ENCODE measurements at regions not wholly inside any gene's neighbourhood (a gene's known extent, or its start where the extent isn't known, plus 50 kb on each side); places are given as distances from the start of the nearest gene placed in this dataset.

DNA sequence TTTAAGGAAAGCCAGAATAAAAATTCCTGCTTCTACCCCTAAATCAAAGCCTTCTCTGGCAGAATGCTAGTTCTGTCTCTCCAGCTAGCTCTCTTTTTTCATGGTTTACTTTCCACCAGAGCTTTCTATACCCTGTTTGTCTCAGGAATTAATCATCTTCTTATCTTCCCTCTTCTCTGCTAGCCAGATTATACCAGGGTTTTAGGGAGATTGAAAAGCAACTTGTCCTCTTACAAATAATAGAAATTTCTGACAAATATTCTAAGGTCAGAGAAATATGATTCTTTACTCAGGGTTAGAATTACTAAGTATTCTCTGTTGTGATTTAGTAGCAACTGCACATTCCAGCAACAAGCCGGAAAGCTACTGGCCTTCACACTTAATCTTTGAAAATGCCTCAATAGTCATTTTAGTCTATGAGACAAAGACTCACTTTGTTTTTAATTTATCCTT, 166.4 kb downstream of the TANC2 start:
- Histone ChIP-seq H3K9me3 (ENCODE audit: low read length) (no peaks in the 10 kb centered on the region), H3K36me3 (ENCODE audit: insufficient read depth, low read length) (no peaks in the 10 kb centered on the region), H3K9me2 (ENCODE audit: insufficient read depth, low read length) (no peaks in the 10 kb centered on the region), H4K20me1 (ENCODE audit: insufficient read depth) (no peaks in the 10 kb centered on the region), H3K4me2 (ENCODE audit: low read length) (no peak overlapping the region), H3F3A (ENCODE audit: insufficient read depth, low read length, poor library complexity, severe bottlenecking) (no peaks in the 10 kb centered on the region), H3K27me3 (ENCODE audit: insufficient read depth, low read depth, low read length) (no peaks in the 10 kb centered on the region), H3K4me3 (ENCODE audit: low read length) (no peak overlapping the region), H3K27ac (ENCODE audit: low read length) (no peak overlapping the region), H3K79me2 (replicated peaks; ENCODE audit: insufficient read depth, low read length) (peaks cover 7% of the 10 kb centered on the region), H3K9ac (ENCODE audit: low read length) (no peak overlapping the region), H2AFZ (ENCODE audit: low read depth, low read length) (no peak overlapping the region)
- TF ChIP-seq POLR2AphosphoS5 (IDR thresholded peaks at IDR 0.05) (no peak), TAF1 (IDR thresholded peaks at IDR 0.05; ENCODE audit: low read depth) (no peak), MXI1 (conservative IDR thresholded peaks at IDR 0.05; ENCODE audit: poor library complexity, severe bottlenecking) (no peak), RAD21 (conservative IDR thresholded peaks at IDR 0.05) (no peak), SMC3 (conservative IDR thresholded peaks at IDR 0.05; ENCODE audit: poor library complexity) (no peak), EP300 (conservative IDR thresholded peaks at IDR 0.05; ENCODE audit: poor library complexity, severe bottlenecking) (no peak), EZH2 (IDR thresholded peaks at IDR 0.05; ENCODE audit: borderline replicate concordance, insufficient read depth, low read length, poor library complexity, severe bottlenecking) (no peak)
- TF ChIP-seq, protein P1, sequence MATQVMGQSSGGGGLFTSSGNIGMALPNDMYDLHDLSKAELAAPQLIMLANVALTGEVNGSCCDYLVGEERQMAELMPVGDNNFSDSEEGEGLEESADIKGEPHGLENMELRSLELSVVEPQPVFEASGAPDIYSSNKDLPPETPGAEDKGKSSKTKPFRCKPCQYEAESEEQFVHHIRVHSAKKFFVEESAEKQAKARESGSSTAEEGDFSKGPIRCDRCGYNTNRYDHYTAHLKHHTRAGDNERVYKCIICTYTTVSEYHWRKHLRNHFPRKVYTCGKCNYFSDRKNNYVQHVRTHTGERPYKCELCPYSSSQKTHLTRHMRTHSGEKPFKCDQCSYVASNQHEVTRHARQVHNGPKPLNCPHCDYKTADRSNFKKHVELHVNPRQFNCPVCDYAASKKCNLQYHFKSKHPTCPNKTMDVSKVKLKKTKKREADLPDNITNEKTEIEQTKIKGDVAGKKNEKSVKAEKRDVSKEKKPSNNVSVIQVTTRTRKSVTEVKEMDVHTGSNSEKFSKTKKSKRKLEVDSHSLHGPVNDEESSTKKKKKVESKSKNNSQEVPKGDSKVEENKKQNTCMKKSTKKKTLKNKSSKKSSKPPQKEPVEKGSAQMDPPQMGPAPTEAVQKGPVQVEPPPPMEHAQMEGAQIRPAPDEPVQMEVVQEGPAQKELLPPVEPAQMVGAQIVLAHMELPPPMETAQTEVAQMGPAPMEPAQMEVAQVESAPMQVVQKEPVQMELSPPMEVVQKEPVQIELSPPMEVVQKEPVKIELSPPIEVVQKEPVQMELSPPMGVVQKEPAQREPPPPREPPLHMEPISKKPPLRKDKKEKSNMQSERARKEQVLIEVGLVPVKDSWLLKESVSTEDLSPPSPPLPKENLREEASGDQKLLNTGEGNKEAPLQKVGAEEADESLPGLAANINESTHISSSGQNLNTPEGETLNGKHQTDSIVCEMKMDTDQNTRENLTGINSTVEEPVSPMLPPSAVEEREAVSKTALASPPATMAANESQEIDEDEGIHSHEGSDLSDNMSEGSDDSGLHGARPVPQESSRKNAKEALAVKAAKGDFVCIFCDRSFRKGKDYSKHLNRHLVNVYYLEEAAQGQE (IDR thresholded peaks at IDR 0.05; ENCODE audit: borderline replicate concordance), result no peak
- TF ChIP-seq, protein P2, sequence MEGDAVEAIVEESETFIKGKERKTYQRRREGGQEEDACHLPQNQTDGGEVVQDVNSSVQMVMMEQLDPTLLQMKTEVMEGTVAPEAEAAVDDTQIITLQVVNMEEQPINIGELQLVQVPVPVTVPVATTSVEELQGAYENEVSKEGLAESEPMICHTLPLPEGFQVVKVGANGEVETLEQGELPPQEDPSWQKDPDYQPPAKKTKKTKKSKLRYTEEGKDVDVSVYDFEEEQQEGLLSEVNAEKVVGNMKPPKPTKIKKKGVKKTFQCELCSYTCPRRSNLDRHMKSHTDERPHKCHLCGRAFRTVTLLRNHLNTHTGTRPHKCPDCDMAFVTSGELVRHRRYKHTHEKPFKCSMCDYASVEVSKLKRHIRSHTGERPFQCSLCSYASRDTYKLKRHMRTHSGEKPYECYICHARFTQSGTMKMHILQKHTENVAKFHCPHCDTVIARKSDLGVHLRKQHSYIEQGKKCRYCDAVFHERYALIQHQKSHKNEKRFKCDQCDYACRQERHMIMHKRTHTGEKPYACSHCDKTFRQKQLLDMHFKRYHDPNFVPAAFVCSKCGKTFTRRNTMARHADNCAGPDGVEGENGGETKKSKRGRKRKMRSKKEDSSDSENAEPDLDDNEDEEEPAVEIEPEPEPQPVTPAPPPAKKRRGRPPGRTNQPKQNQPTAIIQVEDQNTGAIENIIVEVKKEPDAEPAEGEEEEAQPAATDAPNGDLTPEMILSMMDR (IDR thresholded peaks at IDR 0.05; ENCODE audit: poor library complexity, severe bottlenecking), result no peak

GRCh38 chr17:63133491-63133890, 167.5 kb downstream of the TANC2 start:
- TF ChIP-seq SMC3 (conservative IDR thresholded peaks at IDR 0.05; ENCODE audit: poor library complexity) (no peak), POLR2AphosphoS5 (IDR thresholded peaks at IDR 0.05) (no peak), RAD21 (conservative IDR thresholded peaks at IDR 0.05) (no peak), EP300 (conservative IDR thresholded peaks at IDR 0.05; ENCODE audit: poor library complexity, severe bottlenecking) (no peak), MXI1 (conservative IDR thresholded peaks at IDR 0.05; ENCODE audit: poor library complexity, severe bottlenecking) (no peak), EZH2 (IDR thresholded peaks at IDR 0.05; ENCODE audit: borderline replicate concordance, insufficient read depth, low read length, poor library complexity, severe bottlenecking) (no peak), TAF1 (IDR thresholded peaks at IDR 0.05; ENCODE audit: low read depth) (no peak)
- TF ChIP-seq, protein P1 (IDR thresholded peaks at IDR 0.05; ENCODE audit: borderline replicate concordance), result no peak
- TF ChIP-seq, protein P2 (IDR thresholded peaks at IDR 0.05; ENCODE audit: poor library complexity, severe bottlenecking), result no peak
- Histone ChIP-seq H4K20me1 (ENCODE audit: insufficient read depth) (no peaks in the 10 kb centered on the region), H2AFZ (ENCODE audit: low read depth, low read length) (no peak overlapping the region), H3K27me3 (ENCODE audit: insufficient read depth, low read depth, low read length) (no peaks in the 10 kb centered on the region), H3K4me3 (ENCODE audit: low read length) (no peak overlapping the region), H3K9ac (ENCODE audit: low read length) (no peak overlapping the region), H3K27ac (ENCODE audit: low read length) (no peak overlapping the region), H3K36me3 (ENCODE audit: insufficient read depth, low read length) (no peaks in the 10 kb centered on the region), H3F3A (ENCODE audit: insufficient read depth, low read length, poor library complexity, severe bottlenecking) (no peaks in the 10 kb centered on the region), H3K4me2 (ENCODE audit: low read length) (no peak overlapping the region), H3K9me3 (ENCODE audit: low read length) (no peaks in the 10 kb centered on the region), H3K9me2 (ENCODE audit: insufficient read depth, low read length) (no peaks in the 10 kb centered on the region), H3K79me2 (replicated peaks; ENCODE audit: insufficient read depth, low read length) (peaks cover 14% of the 10 kb centered on the region)
